Stomach (tissue), 4 donors: ENCODE measurements at regions not wholly inside any gene's neighbourhood (a gene's known extent, or its start where the extent isn't known, plus 50 kb on each side); places are given as distances from the start of the nearest gene placed in this dataset.
"Not testable (repeated sequence)": the region's sequence is repeated elsewhere in the genome, so short reads cannot be mapped to it uniquely, and the experiment has no call there.

Experiments used
- CTCF ChIP-seq, 7 experiments: fragments of 450-650 bp in 4 of 7; fragments of 200-600 bp in 3 of 7; sonication (generic) in 3 of 7; IDR thresholded peaks; one replicate each; pipeline ENCODE4 v1.5.1; 2016 to 2019; ENCODE audit warnings: antibody characterized with exemption in 7 of 7, control low read depth in 2 of 7, mild to moderate bottlenecking in 1 of 7
- EP300 ChIP-seq: sonication (generic); formaldehyde crosslinking; IDR thresholded peaks from one replicate; pipeline ENCODE4 v1.6.1; 2017; ENCODE audit warnings: antibody characterized with exemption
- POLR2A ChIP-seq, 4 donors: fragments of 450-650 bp; IDR thresholded peaks; one replicate each; pipeline ENCODE4 v1.6.1; 2016; ENCODE audit warnings: antibody characterized with exemption in 4 of 4, control low read depth in 2 of 4, mild to moderate bottlenecking in 1 of 4, moderate library complexity in 1 of 4
- POLR2AphosphoS5 ChIP-seq, 3 donors: sonication (generic); formaldehyde crosslinking; IDR thresholded peaks; one replicate each; pipeline ENCODE4 v1.6.1; 2016; ENCODE audit warnings: antibody characterized with exemption in 3 of 3

- TF ChIP-seq CTCF (IDR thresholded peaks at IDR 0.05); POLR2AphosphoS5 (IDR thresholded peaks at IDR 0.05); POLR2A (IDR thresholded peaks at IDR 0.05); EP300: not testable (repeated sequence)
Observed at GRCh38 chr11:3493152-3493551, 114.2 kb upstream of the ZNF195 start.
